RKO (cell line): ENCODE measurements at regions not wholly inside any gene's neighbourhood (a gene's known extent, or its start where the extent isn't known, plus 50 kb on each side); places are given as distances from the start of the nearest gene placed in this dataset.
A peak's percentile ranks its signal among the peaks of the same experiment; 100 is the strongest.
"Not testable (repeated sequence)": the region's sequence is repeated elsewhere in the genome, so short reads cannot be mapped to it uniquely, and the experiment has no call there.

Experiments
- DNase-seq: peaks from one replicate; pipeline ENCODE4 v3.0.0-alpha.2; 2016; ENCODE audit warnings: low spot score

DNA sequence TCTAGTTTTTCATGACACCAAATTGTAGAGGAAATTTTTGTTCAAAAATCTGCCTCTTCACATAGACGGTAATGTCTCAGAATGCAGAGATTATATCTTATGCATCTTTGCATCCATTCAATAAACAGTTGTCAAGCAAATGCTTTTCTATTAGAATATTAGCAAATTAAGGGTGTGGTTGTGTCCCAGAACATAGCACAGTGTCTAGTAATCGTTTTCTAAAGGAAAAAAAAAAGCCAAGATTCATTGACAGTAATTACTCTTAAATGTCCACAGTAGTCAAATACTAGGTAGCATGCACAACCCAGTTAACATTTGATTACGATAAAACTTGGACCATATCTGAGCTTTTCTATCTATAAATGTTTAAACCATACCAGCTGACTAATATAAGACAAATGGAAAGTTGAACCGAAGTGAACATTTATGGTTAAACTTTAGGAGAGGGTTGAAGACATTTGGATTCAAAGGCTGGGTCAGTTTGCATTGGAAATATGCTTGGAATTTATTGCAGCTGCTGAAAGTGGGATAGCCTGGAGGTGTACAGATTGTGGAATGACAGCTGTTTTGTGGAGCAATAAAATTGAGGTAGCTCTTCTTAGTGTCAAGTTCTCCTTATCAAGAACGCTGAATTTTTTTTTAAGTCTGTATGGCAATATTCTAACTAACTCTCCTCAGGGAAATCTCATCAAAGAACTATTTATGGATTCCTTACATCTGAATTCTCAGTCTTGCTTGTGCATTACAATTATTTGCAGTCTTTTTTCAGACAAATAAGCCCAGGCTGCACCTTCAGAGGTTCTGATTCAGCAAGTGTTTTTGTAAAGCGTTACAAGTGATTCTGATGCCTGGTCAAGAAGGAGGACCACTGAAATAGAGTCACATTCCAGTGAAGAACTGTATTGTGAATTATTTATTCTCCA is 66.7 kb upstream of the ATP2B1 start:
- no peak for DNase-seq

- DNase-seq: no peak
Observed at GRCh38 chr12:89774645-89775044, 66.0 kb upstream of the ATP2B1 start.

GRCh38 chr12:89770391-89770790 is 61.8 kb upstream of the ATP2B1 start:
- DNase-seq: no peak

- DNase-seq: no peak
Observed at GRCh38 chr12:89769483-89769818, 60.8 kb upstream of the ATP2B1 start.

DNA sequence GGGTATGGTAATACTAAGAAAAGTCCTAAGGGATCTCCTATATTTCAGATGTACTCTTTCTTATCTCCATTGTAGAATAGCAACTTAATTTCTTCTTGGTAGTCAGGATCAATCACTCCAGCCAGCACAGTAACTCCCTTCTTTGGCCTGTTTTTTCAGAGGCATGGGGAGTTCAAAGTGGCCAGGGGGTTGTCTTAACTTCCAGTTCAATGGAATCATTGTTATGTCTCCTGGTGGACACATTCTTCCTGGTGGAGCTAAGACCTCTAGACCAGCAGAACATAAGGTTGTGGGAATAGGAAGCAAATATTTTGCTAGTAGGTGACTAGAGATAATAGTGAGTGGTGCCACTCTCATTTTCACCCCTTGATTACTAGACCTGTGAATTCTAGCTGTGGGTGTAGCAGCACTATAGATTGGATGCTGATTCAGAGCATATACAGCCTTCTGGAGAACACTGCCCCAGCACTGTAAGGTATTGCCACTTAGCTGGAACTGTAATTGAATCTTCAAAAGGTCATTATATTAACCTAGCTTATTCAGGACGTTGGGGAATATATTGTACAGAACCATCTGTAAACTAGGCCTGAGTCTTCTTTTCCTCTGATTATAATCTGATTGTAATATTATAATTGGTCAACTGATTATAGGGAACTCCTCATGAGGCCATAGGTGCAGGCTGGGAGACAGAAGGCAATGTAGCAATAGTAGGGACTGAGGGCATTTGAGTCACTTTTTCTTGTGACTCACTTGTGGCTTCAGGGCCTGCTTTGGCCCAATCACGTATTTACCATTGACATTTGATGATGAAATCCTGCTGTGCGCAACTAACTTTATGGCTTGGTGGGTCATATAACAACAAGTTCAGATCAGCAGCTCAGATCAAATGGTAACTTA is 60.2 kb upstream of the ATP2B1 start:
- peak; percentile 92 for DNase-seq

GRCh38 chr12:89765959-89766824 is 57.6 kb upstream of the ATP2B1 start:
- DNase-seq: no peak

DNA sequence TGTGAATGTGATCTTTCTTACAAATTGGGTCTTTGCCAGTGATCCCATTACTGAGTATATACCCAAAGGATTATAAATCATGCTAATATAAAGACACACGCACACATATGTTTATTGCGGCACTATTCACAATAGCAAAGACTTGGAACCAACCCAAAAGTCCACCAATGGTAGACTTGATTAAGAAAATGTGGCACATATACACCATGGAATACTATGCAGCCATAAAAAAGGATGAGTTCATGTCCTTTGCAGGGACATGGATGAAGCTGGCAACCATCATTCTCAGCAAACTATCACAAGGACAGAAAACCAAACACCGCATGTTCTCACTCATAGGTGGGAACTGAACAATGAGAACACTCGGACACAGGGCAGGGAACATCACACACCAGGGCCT is 55.5 kb upstream of the ATP2B1 start:
- DNase-seq: not testable (repeated sequence)

DNA sequence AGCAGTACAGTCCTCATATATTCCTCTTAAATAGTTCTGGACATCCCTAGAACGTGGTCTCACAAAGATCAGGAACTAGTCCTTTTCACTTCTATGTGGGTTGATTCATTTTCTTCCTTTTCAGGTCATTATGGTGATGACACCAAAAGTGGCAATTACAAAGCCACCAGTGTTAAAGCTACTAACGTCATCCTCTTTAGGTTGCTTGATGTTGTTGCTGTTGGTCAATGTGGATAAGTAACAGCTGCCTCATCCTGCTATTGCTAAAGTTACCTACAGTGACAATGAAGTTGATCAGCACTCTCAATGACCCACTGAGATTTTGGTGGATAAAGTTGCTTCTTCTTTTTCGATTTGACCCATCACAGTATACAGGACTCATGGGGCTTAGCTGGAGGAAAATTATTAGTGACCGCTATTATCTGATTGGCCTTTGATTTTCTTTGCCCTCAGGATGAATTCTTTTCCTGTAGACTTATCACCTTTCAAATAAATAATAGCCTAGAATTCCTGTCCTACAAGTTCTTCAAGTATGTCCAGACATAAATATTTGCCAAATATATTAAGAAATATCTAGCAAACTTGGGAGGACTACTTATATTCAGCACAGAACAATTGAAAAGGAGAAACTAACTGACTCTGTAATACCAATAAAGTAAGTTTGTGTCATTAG is 54.0 kb upstream of the ATP2B1 start:
- DNase-seq: no peak

DNA sequence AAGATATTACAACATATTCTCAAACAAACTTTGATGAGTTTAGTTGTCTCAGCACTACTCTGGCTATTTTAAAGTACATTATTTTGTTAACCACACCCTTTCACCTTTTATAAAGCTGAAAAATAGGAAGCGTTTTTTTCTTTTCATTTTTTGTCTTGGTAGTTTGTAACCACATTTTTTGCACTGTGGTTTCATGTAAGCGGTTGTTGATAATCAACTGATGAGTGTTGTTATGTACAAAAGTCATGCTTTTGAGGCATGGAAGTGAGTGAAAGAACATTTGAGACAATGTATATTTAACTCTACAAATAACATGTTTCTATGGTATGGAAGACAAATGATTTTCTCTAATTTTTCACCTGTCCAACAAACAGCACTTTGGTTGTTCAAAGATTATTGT is 52.1 kb upstream of the ATP2B1 start:
- no peak for DNase-seq
